ENCODE measurements at regions not wholly inside any gene's neighbourhood (a gene's known extent, or its start where the extent isn't known, plus 50 kb on each side); places are given as distances from the start of the nearest gene placed in this dataset.

GRCh38 chr5:89351975-89352374, 469.0 kb upstream of the MEF2C start:
- no peak overlapping the region for H3K4me3 ChIP-seq (ENCODE audit: low read depth, low read length)
- TF ChIP-seq CTCF (IDR thresholded peaks at IDR 0.05; ENCODE audit: low read depth, low read length) = no peak
- in situ Hi-C loops (cut with HindIII; ENCODE audit: low sequenced_read_pairs) = no loop called here
- DNase-seq (ENCODE audit: low read depth, low spot score) = no peak

- H3K4me3 ChIP-seq (ENCODE audit: low read depth, low read length) = no peak overlapping the region
- in situ Hi-C loops (cut with HindIII; ENCODE audit: low sequenced_read_pairs) = no loop called here
- peak; percentile 83 for DNase-seq (ENCODE audit: low read depth, low spot score)
- TF ChIP-seq CTCF (IDR thresholded peaks at IDR 0.05; ENCODE audit: low read depth, low read length) = no peak
Measured at GRCh38 chr5:89351222-89351621, 468.2 kb upstream of the MEF2C start.

- DNase-seq (ENCODE audit: low read depth, low spot score) = no peak
- TF ChIP-seq CTCF (IDR thresholded peaks at IDR 0.05; ENCODE audit: low read depth, low read length) = no peak
- in situ Hi-C loops (cut with HindIII; ENCODE audit: low sequenced_read_pairs) = no loop called here
- H3K4me3 ChIP-seq (ENCODE audit: low read depth, low read length) = no peak overlapping the region
Measured at GRCh38 chr5:89350684-89351083, 467.7 kb upstream of the MEF2C start.

GRCh38 chr5:89349246-89349980, 466.4 kb upstream of the MEF2C start:
- TF ChIP-seq CTCF (IDR thresholded peaks at IDR 0.05; ENCODE audit: low read depth, low read length) = no peak
- no peak overlapping the region for H3K4me3 ChIP-seq (ENCODE audit: low read depth, low read length)
- DNase-seq (ENCODE audit: low read depth, low spot score) = no peak
- in situ Hi-C loops (cut with HindIII; ENCODE audit: low sequenced_read_pairs) = no loop called here

- in situ Hi-C loops (cut with HindIII; ENCODE audit: low sequenced_read_pairs) = no loop called here
- DNase-seq (ENCODE audit: low read depth, low spot score) = no peak
- no peak overlapping the region for H3K4me3 ChIP-seq (ENCODE audit: low read depth, low read length)
- TF ChIP-seq CTCF (IDR thresholded peaks at IDR 0.05; ENCODE audit: low read depth, low read length) = no peak
Measured at GRCh38 chr5:89346573-89346972, 463.6 kb upstream of the MEF2C start.

- peak; percentile 29 for DNase-seq (ENCODE audit: low read depth, low spot score)
- no peak overlapping the region for H3K4me3 ChIP-seq (ENCODE audit: low read depth, low read length)
- in situ Hi-C loops (cut with HindIII; ENCODE audit: low sequenced_read_pairs) = no loop called here
- no peak for TF ChIP-seq CTCF (IDR thresholded peaks at IDR 0.05; ENCODE audit: low read depth, low read length)
Measured at GRCh38 chr5:89343666-89344065, 460.7 kb upstream of the MEF2C start.
